ENCODE measurements at regions not wholly inside any gene's neighbourhood (a gene's known extent, or its start where the extent isn't known, plus 50 kb on each side); places are given as distances from the start of the nearest gene placed in this dataset.

- DNase-seq (ENCODE audit: low read depth) = no peak
- no peak overlapping the region for H3K4me3 ChIP-seq (ENCODE audit: low read depth, low read length)
- no peak for TF ChIP-seq CTCF (IDR thresholded peaks at IDR 0.05; ENCODE audit: insufficient read depth, low read length)
Measured at GRCh38 chr1:207228987-207229386, 92.5 kb upstream of the CD55 start.

GRCh38 chr1:207230441-207230840 is 91.0 kb upstream of the CD55 start:
- TF ChIP-seq CTCF (IDR thresholded peaks at IDR 0.05; ENCODE audit: insufficient read depth, low read length) = no peak

GRCh38 chr1:207234690-207235089 is 86.8 kb upstream of the CD55 start:
- no peak overlapping the region for H3K4me3 ChIP-seq (ENCODE audit: low read depth, low read length)
- TF ChIP-seq CTCF (IDR thresholded peaks at IDR 0.05; ENCODE audit: insufficient read depth, low read length) = no peak
- no peak for DNase-seq (ENCODE audit: low read depth)

More at GRCh38 chr1:207230441-207230840, 91.0 kb upstream of the CD55 start:
- no peak overlapping the region for H3K4me3 ChIP-seq (ENCODE audit: low read depth, low read length)
- no peak for DNase-seq (ENCODE audit: low read depth)

- no peak for TF ChIP-seq CTCF (IDR thresholded peaks at IDR 0.05; ENCODE audit: insufficient read depth, low read length)
- no peak for DNase-seq (ENCODE audit: low read depth)
- H3K4me3 ChIP-seq (ENCODE audit: low read depth, low read length) = no peak overlapping the region
Measured at GRCh38 chr1:207239874-207240273, 81.6 kb upstream of the CD55 start.

GRCh38 chr1:207240325-207241101 is 81.0 kb upstream of the CD55 start:
- no peak for TF ChIP-seq CTCF (IDR thresholded peaks at IDR 0.05; ENCODE audit: insufficient read depth, low read length)
- peak; percentile 25 for DNase-seq (ENCODE audit: low read depth)
- H3K4me3 ChIP-seq (ENCODE audit: low read depth, low read length) = no peak overlapping the region

GRCh38 chr1:207241164-207241934 is 80.1 kb upstream of the CD55 start:
- H3K4me3 ChIP-seq (ENCODE audit: low read depth, low read length) = no peak overlapping the region
- TF ChIP-seq CTCF (IDR thresholded peaks at IDR 0.05; ENCODE audit: insufficient read depth, low read length) = no peak
- peak; percentile 47 for DNase-seq (ENCODE audit: low read depth)
